IMR-90 (cell line): ENCODE measurements at regions not wholly inside any gene's neighbourhood (a gene's known extent, or its start where the extent isn't known, plus 50 kb on each side); places are given as distances from the start of the nearest gene placed in this dataset.
"Not testable (repeated sequence)": the region's sequence is repeated elsewhere in the genome, so short reads cannot be mapped to it uniquely, and the experiment has no call there.

Experiments
- ATAC-seq: fragments of 200-7000 bp; cut with Tn5 transposase; 2 replicates; pipeline ENCODE4 v1.9.1; 2020; ENCODE audit warnings: low read depth, mild to moderate bottlenecking, moderate library complexity
- BruUV-seq: library from RNA; stranded (reverse); fragments of 400-500 nt; replicated peaks from 2 replicates; lab custom pipeline; 2021; lab: Mats Ljungman, UMichigan
- CTCF ChIA-PET: fragments of 300-600 bp; formaldehyde crosslinking; extraction: SDS; loops from one replicate; lab custom pipeline; 2021; ENCODE audit warnings: antibody characterized with exemption; lab: Yijun Ruan, JAX
- POLR2A ChIA-PET: fragments of 300-600 bp; sonication (Branson Sonifier 250); formaldehyde crosslinking; loops from one replicate; lab custom pipeline; 2022; ENCODE audit warnings: antibody characterized with exemption; ENCODE audit not compliant: unreplicated experiment; lab: Charles Lee
- DNase-seq: peaks from one replicate; pipeline ENCODE4 v3.0.0; 2013
- H2AFZ ChIP-seq: replicated peaks from 2 replicates; pipeline ENCODE3; 2013; ENCODE audit warnings: low read length, mild to moderate bottlenecking; ENCODE audit not compliant: poor library complexity
- H2AK5ac ChIP-seq: 2 replicates; pipeline ENCODE4 v1.6.1; 2013; ENCODE audit warnings: low read depth, low read length, inconsistent platforms
- H2AK9ac ChIP-seq: replicated peaks from 2 replicates; pipeline ENCODE3; 2013; ENCODE audit warnings: mild to moderate bottlenecking, low read depth, low read length, moderate library complexity; ENCODE audit not compliant: poor library complexity
- H2BK120ac ChIP-seq: 2 replicates; pipeline ENCODE4 v1.6.1; 2013; ENCODE audit warnings: low read depth, low read length, inconsistent platforms
- H2BK15ac ChIP-seq: 3 replicates; pipeline ENCODE4 v1.6.1; 2013; ENCODE audit warnings: low read depth, low read length, inconsistent platforms
- H2BK20ac ChIP-seq: 2 replicates; pipeline ENCODE4 v1.6.1; 2013; ENCODE audit warnings: low read depth, mild to moderate bottlenecking, inconsistent platforms, low read length, moderate library complexity
- H2BK5ac ChIP-seq: 2 replicates; pipeline ENCODE4 v1.6.1; 2013; ENCODE audit warnings: mild to moderate bottlenecking, low read depth, low read length, inconsistent platforms; ENCODE audit not compliant: poor library complexity, severe bottlenecking
- H3K14ac ChIP-seq: replicated peaks from 2 replicates; pipeline ENCODE4 v1.6.1; 2013; ENCODE audit warnings: low read depth, low read length, inconsistent platforms
- H3K18ac ChIP-seq: 2 replicates; pipeline ENCODE4 v1.6.1; 2013; ENCODE audit warnings: low read depth, low read length, control low read depth
- H3K23ac ChIP-seq: 2 replicates; pipeline ENCODE4 v1.6.1; 2013; ENCODE audit warnings: low read depth, low read length, inconsistent platforms
- H3K27ac ChIP-seq: 2 replicates; pipeline ENCODE4 v1.5.1; 2013; ENCODE audit warnings: mild to moderate bottlenecking, control low read depth, low read length; ENCODE audit not compliant: insufficient read depth
- H3K27me3 ChIP-seq: 2 replicates; pipeline ENCODE4 v1.6.1; 2013; ENCODE audit warnings: low read length; ENCODE audit not compliant: control insufficient read depth, insufficient read depth
- H3K36me3 ChIP-seq: 2 replicates; pipeline ENCODE4 v1.6.1; 2013; ENCODE audit warnings: low read length, mixed read lengths; ENCODE audit not compliant: control insufficient read depth, insufficient read depth
- H3K4ac ChIP-seq: 2 replicates; pipeline ENCODE4 v1.6.1; 2013; ENCODE audit warnings: low read depth, low read length, inconsistent platforms
- H3K4me1 ChIP-seq: 2 replicates; pipeline ENCODE4 v1.6.1; 2013; ENCODE audit warnings: low read length, mixed read lengths; ENCODE audit not compliant: control insufficient read depth, insufficient read depth
- H3K4me2 ChIP-seq: 2 replicates; pipeline ENCODE4 v1.6.1; 2013; ENCODE audit warnings: low read depth, mild to moderate bottlenecking, control low read depth, low read length, moderate library complexity
- H3K4me3 ChIP-seq: 2 replicates; pipeline ENCODE4 v1.5.1; 2013; ENCODE audit warnings: low read depth, mild to moderate bottlenecking, control low read depth, low read length, moderate library complexity; ENCODE audit not compliant: insufficient read depth
- H3K56ac ChIP-seq: 2 replicates; pipeline ENCODE4 v1.6.1; 2013; ENCODE audit warnings: low read length, inconsistent platforms; ENCODE audit not compliant: insufficient read depth; ENCODE audit errors: extremely low read depth
- H3K79me1 ChIP-seq, 2 experiments: 2 replicates each; pipeline ENCODE4 v1.6.1; 2013; ENCODE audit warnings: low read length in 2 of 2, inconsistent platforms in 1 of 2, low read depth in 1 of 2
- H3K9ac ChIP-seq: 2 replicates; pipeline ENCODE4 v1.6.1; 2013; ENCODE audit warnings: low read depth, low read length, control low read depth
- H3K9me1 ChIP-seq: 2 replicates; pipeline ENCODE4 v1.6.1; 2013; ENCODE audit warnings: low read length, inconsistent platforms; ENCODE audit not compliant: insufficient read depth
- H3K9me3 ChIP-seq: 2 replicates; pipeline ENCODE4 v1.6.1; 2013; ENCODE audit warnings: low read length; ENCODE audit not compliant: control insufficient read depth, insufficient read depth
- H4K20me1 ChIP-seq: 2 replicates; pipeline ENCODE4 v1.6.1; 2013; ENCODE audit warnings: low read length, inconsistent platforms; ENCODE audit not compliant: insufficient read depth
- H4K5ac ChIP-seq: 2 replicates; pipeline ENCODE4 v1.6.1; 2013; ENCODE audit warnings: mild to moderate bottlenecking, low read depth, low read length, control low read depth
- H4K8ac ChIP-seq, 2 experiments: 2 replicates each; pipeline ENCODE4 v1.6.1; 2013; ENCODE audit warnings: low read depth in 2 of 2, low read length in 2 of 2, control low read depth in 1 of 2, inconsistent platforms in 1 of 2
- H4K91ac ChIP-seq: 2 replicates; pipeline ENCODE4 v1.6.1; 2013; ENCODE audit warnings: low read depth, low read length, inconsistent platforms; ENCODE audit not compliant: insufficient read depth
- BHLHE40 ChIP-seq: fragments of 150-350 bp; IDR thresholded peaks from 2 replicates; pipeline ENCODE4 v1.6.1; 2016; ENCODE audit warnings: mild to moderate bottlenecking, low read depth, low read length
- CEBPB ChIP-seq: IDR thresholded peaks from 2 replicates; pipeline ENCODE4 v1.6.1; 2012; ENCODE audit warnings: low read depth, low read length, improper control_type of control experiment
- FOS ChIP-seq: fragments of 150-350 bp; IDR thresholded peaks from 2 replicates; pipeline ENCODE4 v1.6.1; 2016; ENCODE audit warnings: low read depth, low read length
- MAFK ChIP-seq: IDR thresholded peaks from 2 replicates; pipeline ENCODE4 v1.6.1; 2012; ENCODE audit warnings: low read depth, low read length, improper control_type of control experiment
- MAZ ChIP-seq: IDR thresholded peaks from 2 replicates; pipeline ENCODE4 v1.6.1; 2012; ENCODE audit warnings: low read depth, mild to moderate bottlenecking, low read length, improper control_type of control experiment, moderate library complexity, borderline replicate concordance
- MXI1 ChIP-seq: IDR thresholded peaks from 2 replicates; pipeline ENCODE4 v1.6.1; 2012; ENCODE audit warnings: low read depth, mild to moderate bottlenecking, low read length, moderate library complexity, borderline replicate concordance
- POLR2A ChIP-seq: IDR thresholded peaks from 2 replicates; pipeline ENCODE4 v1.6.1; 2012; ENCODE audit warnings: mild to moderate bottlenecking, low read depth, low read length
- RAD21 ChIP-seq: IDR thresholded peaks from 2 replicates; pipeline ENCODE4 v1.6.1; 2012; ENCODE audit warnings: low read length, improper control_type of control experiment
- RCOR1 ChIP-seq: IDR thresholded peaks from 2 replicates; pipeline ENCODE4 v1.6.1; 2012; ENCODE audit warnings: mild to moderate bottlenecking, low read length, improper control_type of control experiment; ENCODE audit not compliant: insufficient replicate concordance
- SMC3 ChIP-seq: fragments of 150-350 bp; IDR thresholded peaks from 2 replicates; pipeline ENCODE4 v1.6.1; 2016; ENCODE audit warnings: low read depth, mild to moderate bottlenecking, antibody characterized with exemption, low read length, moderate library complexity
- WGBS, 2 experiments: methylation state at CpG; one replicate each; pipeline versions ENCODE4 v1.1.5 to v1.1.7; 2013; ENCODE audit warnings: missing lambda C conversion rate in 2 of 2; ENCODE audit not compliant: insufficient read length in 1 of 2; ENCODE audit errors: extremely low coverage in 2 of 2; 5-methylcytosine and 5-hydroxymethylcytosine counted together
- dilution Hi-C: fragments of 300-500 bp; cut with HindIII; formaldehyde crosslinking; loops from one replicate; pipeline ENCODE4 v1.14.3; 2018; ENCODE audit warnings: low sequenced_read_pairs; ENCODE audit not compliant: unreplicated experiment
- in situ Hi-C: fragments of 300-500 bp; cut with MboI; formaldehyde crosslinking; loops from 3 replicates; pipeline ENCODE4 v1.14.3; 2019; ENCODE audit warnings: low sequenced_read_pairs, inconsistent platforms, mixed read lengths
- intact Hi-C: fragments of 100-400 bp; cut with micrococcal nuclease; formaldehyde crosslinking; loops from 2 replicates; pipeline ENCODE4 v1.10.0; 2022
- TF ChIP-seq, protein P1 (sequence below): fragments of 150-350 bp; IDR thresholded peaks from 2 replicates; pipeline ENCODE4 v1.6.1; 2017; ENCODE audit warnings: mild to moderate bottlenecking, antibody characterized with exemption, low read length, low read depth

DNA sequence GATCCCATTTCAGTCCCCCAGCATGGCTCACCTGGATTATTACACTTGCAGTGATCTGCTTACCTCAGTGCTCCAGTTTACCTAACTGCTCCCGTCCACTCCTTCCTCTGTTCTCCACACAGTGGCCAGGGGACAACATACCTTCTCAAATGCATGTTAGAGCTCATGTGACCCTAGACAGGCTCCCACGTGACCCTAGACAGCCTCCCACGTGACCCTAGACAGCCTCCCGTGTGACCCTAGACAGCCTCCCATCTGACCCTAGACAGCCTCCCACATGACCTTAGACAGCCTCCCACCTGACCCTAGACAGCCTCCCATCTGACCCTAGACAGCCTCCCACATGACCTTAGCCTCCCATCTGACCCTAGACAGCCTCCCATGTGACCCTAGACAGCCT lies 226.0 kb upstream of the TMEM132C start:
- Histone ChIP-seq H3K9ac (no peak overlapping the region), H2BK20ac (no peak overlapping the region), H2AFZ (no peak overlapping the region), H3K4me2 (no peak overlapping the region), H2AK9ac (no peak overlapping the region), H4K91ac (no peak overlapping the region), H3K9me1 (no peaks in the 10 kb centered on the region), H4K5ac (no peak overlapping the region), H4K8ac (no peak overlapping the region), H3K56ac (no peak overlapping the region), H2BK120ac (no peak overlapping the region), H3K4ac (no peak overlapping the region), H3K4me1 (no peaks in the 10 kb centered on the region), H3K27ac (no peak overlapping the region), H3K14ac (no peak overlapping the region), H2BK15ac (no peak overlapping the region), H3K79me1 (no peaks in the 10 kb centered on the region), H2BK5ac (no peak overlapping the region), H3K9me3 (peaks cover 33% of the 10 kb centered on the region), H3K27me3 (no peaks in the 10 kb centered on the region), H2AK5ac (no peak overlapping the region), H3K23ac (no peak overlapping the region), H4K20me1 (no peaks in the 10 kb centered on the region), H3K4me3 (no peak overlapping the region), H3K36me3 (no peaks in the 10 kb centered on the region), H3K18ac (no peak overlapping the region)
- ChIA-PET POLR2A (no interaction called here), CTCF (no interaction called here)
- no peak for DNase-seq
- no TSS peak for BruUV-seq
- intact Hi-C loops, result no loop called here
- in situ Hi-C loops, result no loop called here
- WGBS, 2 experiments, result 50% methylated on average over 1 of the region's 4 CpGs; no CpG with 5 or more reads in 1 of the 2 experiments
- dilution Hi-C loops, result no loop called here
- no peak for ATAC-seq
- no peak for TF ChIP-seq MXI1
- no peak for TF ChIP-seq CEBPB
- no peak for TF ChIP-seq POLR2A
- TF ChIP-seq MAFK, result no peak
- TF ChIP-seq, protein P1, sequence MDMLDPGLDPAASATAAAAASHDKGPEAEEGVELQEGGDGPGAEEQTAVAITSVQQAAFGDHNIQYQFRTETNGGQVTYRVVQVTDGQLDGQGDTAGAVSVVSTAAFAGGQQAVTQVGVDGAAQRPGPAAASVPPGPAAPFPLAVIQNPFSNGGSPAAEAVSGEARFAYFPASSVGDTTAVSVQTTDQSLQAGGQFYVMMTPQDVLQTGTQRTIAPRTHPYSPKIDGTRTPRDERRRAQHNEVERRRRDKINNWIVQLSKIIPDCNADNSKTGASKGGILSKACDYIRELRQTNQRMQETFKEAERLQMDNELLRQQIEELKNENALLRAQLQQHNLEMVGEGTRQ, result no peak
- no peak for TF ChIP-seq BHLHE40
- no peak for TF ChIP-seq RCOR1
- TF ChIP-seq RAD21, result no peak
- no peak for TF ChIP-seq FOS
- no peak for TF ChIP-seq SMC3
- TF ChIP-seq MAZ, result no peak

DNA sequence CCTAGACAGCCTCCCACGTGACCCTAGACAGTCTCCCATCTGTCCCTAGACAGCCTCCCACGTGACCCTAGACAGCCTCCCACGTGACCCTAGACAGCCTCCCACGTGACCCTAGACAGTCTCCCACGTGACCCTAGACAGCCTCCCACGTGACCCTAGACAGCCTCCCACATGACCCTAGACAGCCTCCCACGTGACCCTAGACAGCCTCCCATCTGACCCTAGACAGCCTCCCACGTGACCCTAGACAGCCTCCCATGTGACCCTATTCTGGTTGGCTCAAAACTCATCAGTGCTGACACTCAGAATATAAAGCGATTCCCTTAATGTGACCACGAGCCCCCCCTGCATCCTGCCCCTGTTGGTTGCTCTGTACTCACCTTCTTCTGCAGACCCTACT lies 224.7 kb upstream of the TMEM132C start:
- H2BK5ac ChIP-seq, intact Hi-C loops, in situ Hi-C loops, H2AK5ac ChIP-seq, H4K20me1 ChIP-seq, H2BK20ac ChIP-seq, H3K27ac ChIP-seq, H4K91ac ChIP-seq, H2AK9ac ChIP-seq, CTCF ChIA-PET, H4K5ac ChIP-seq, H3K9me1 ChIP-seq, H2AFZ ChIP-seq, H3K79me1 ChIP-seq, POLR2A ChIA-PET, BruUV-seq, H3K56ac ChIP-seq, H3K27me3 ChIP-seq, H3K9ac ChIP-seq, ATAC-seq, H4K8ac ChIP-seq, H3K23ac ChIP-seq, H2BK120ac ChIP-seq, H3K4me1 ChIP-seq, DNase-seq, H3K36me3 ChIP-seq, H3K4me3 ChIP-seq, H3K18ac ChIP-seq, dilution Hi-C loops, H3K14ac ChIP-seq, H3K4me2 ChIP-seq, H3K4ac ChIP-seq, H2BK15ac ChIP-seq: not testable (repeated sequence)
- H3K9me3 ChIP-seq, result peaks cover 29% of the 10 kb centered on the region
- WGBS, 2 experiments, result 75% methylated on average over 2 of the region's 10 CpGs; no CpG with 5 or more reads in 1 of the 2 experiments
